Adrenal gland (tissue), 9 donors: ENCODE measurements at regions not wholly inside any gene's neighbourhood (a gene's known extent, or its start where the extent isn't known, plus 50 kb on each side); places are given as distances from the start of the nearest gene placed in this dataset.
"Not testable (repeated sequence)": the region's sequence is repeated elsewhere in the genome, so short reads cannot be mapped to it uniquely, and the experiment has no call there.

Experiments used
- DNase-seq, 7 donors: peaks; one replicate each; pipeline ENCODE4 v3.0.0-alpha.2; 2019 to 2020
- H3K27ac ChIP-seq, 5 donors: fragments of 200-600 bp; sonication (generic) in 4 of 5; 1 replicate in 3 of 5; 2 replicates in 2 of 5; pipeline versions ENCODE4 v1.5.1 to v1.8.0; 2016 to 2020; ENCODE audit warnings: mild to moderate bottlenecking in 1 of 5
- H3K27me3 ChIP-seq: fragments of 200-600 bp; 2 replicates; pipeline ENCODE4 v1.8.0; 2021
- H3K36me3 ChIP-seq, 2 donors: fragments of 200-600 bp; replicated peaks in 1 of 2; 1 replicate in 1 of 2; 2 replicates in 1 of 2; pipeline versions ENCODE4 v1.5.1 to v1.8.0; 2018 to 2022
- H3K4me1 ChIP-seq, 2 donors: fragments of 200-600 bp; replicated peaks in 1 of 2; 1 replicate in 1 of 2; 2 replicates in 1 of 2; pipeline versions ENCODE4 v1.5.1 to v1.8.0; 2018 to 2021
- H3K4me3 ChIP-seq, 4 donors: fragments of 200-600 bp; sonication (generic) in 3 of 4; one replicate each; pipeline ENCODE4 v1.5.1; 2016 to 2018
- H3K9me3 ChIP-seq, 3 donors: fragments of 200-600 bp; sonication (generic) in 1 of 3; replicated peaks in 1 of 3; 1 replicate in 2 of 3; 2 replicates in 1 of 3; pipeline versions ENCODE4 v1.5.1 to v1.8.0; 2016 to 2021
- POLR2A ChIP-seq, 2 donors: fragments of 450-650 bp; IDR thresholded peaks; one replicate each; pipeline ENCODE4 v1.6.1; 2017; ENCODE audit warnings: antibody characterized with exemption in 2 of 2, mild to moderate bottlenecking in 2 of 2, moderate library complexity in 1 of 2
- WGBS, 4 donors: extraction: QIAGEN DNeasy Blood & Tissue Kit in 2 of 4; methylation state at CpG; one replicate each; pipeline versions ENCODE4 v1.1.5 to v1.1.7; 2013 to 2017; 5-methylcytosine and 5-hydroxymethylcytosine counted together
- intact Hi-C, 2 donors: fragments of 100-400 bp; cut with DNase I; formaldehyde crosslinking; loops; one replicate each; pipeline versions ENCODE4 v1.14.1 to v1.15.0; 2022 to 2023
- TF ChIP-seq, protein P1 (sequence below), 6 experiments: fragments of 450-650 bp in 4 of 6; fragments of 200-600 bp in 2 of 6; sonication (generic) in 1 of 6; IDR thresholded peaks; 1 replicate in 5 of 6; 2 replicates in 1 of 6; pipeline versions ENCODE4 v1.5.1 to v1.8.0; 2016 to 2021; ENCODE audit warnings: antibody characterized with exemption in 6 of 6, mild to moderate bottlenecking in 2 of 6, moderate library complexity in 1 of 6
- donor health status: healthy with polysubstance abuse.
- donor health status: Bipolar disorder and iron deficiency.
- donor health status: DM: yes; HTN: yes; CAD: no.
- donor health status: DM: no; HTN: no; CAD: no.
- donor health status: DM: no; HTN: no; CAD: no.

DNA sequence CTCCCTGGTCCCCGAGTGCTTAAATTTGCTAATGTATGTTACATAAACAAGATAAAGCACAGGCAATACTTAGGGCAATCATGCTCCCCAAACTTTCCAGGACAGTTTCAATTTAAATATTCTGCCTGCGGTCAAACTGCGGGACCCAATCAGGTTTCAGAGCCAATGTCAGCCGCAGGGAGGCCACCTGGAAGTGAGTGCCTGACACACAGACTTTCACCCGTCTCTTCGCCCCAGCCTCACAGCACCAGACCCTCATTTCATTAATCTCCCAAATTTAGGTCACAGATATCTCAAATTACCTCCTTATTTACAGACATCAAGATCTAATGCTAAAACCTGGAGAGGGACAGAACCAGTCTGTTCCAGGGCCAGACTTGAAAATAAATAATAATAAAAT is 107.2 kb upstream of the ALDH1A3 start:
- H3K36me3 ChIP-seq: no peaks in the 10 kb centered on the region
- no peaks in the 10 kb centered on the region for H3K27me3 ChIP-seq
- peak in 1 of 7 donors; percentile 56 for DNase-seq
- H3K4me1 ChIP-seq: no peaks in the 10 kb centered on the region
- no peak overlapping the region for H3K27ac ChIP-seq
- intact Hi-C loops: no loop called here
- H3K9me3 ChIP-seq: no peaks in the 10 kb centered on the region
- WGBS, 4 donors: 83 to 86% (median 85%) methylated on average over 6 of the region's 6 CpGs
- no peak overlapping the region for H3K4me3 ChIP-seq
- no peak for TF ChIP-seq POLR2A (IDR thresholded peaks at IDR 0.05)

- H3K27ac ChIP-seq: no peak overlapping the region
- H3K36me3 ChIP-seq: no peaks in the 10 kb centered on the region
- TF ChIP-seq, protein P1, sequence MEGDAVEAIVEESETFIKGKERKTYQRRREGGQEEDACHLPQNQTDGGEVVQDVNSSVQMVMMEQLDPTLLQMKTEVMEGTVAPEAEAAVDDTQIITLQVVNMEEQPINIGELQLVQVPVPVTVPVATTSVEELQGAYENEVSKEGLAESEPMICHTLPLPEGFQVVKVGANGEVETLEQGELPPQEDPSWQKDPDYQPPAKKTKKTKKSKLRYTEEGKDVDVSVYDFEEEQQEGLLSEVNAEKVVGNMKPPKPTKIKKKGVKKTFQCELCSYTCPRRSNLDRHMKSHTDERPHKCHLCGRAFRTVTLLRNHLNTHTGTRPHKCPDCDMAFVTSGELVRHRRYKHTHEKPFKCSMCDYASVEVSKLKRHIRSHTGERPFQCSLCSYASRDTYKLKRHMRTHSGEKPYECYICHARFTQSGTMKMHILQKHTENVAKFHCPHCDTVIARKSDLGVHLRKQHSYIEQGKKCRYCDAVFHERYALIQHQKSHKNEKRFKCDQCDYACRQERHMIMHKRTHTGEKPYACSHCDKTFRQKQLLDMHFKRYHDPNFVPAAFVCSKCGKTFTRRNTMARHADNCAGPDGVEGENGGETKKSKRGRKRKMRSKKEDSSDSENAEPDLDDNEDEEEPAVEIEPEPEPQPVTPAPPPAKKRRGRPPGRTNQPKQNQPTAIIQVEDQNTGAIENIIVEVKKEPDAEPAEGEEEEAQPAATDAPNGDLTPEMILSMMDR (IDR thresholded peaks at IDR 0.05): no peak
- TF ChIP-seq POLR2A (IDR thresholded peaks at IDR 0.05): no peak
- WGBS, 4 donors: 87 to 90% (median 88%) methylated on average over 9 of the region's 9 CpGs
- H3K27me3 ChIP-seq: no peaks in the 10 kb centered on the region
- no peaks in the 10 kb centered on the region for H3K4me1 ChIP-seq
- H3K4me3 ChIP-seq: no peak overlapping the region
- H3K9me3 ChIP-seq: no peaks in the 10 kb centered on the region
- intact Hi-C loops: no loop called here
- DNase-seq: peak in 1 of 7 donors; percentile 39
Measured at GRCh38 chr15:100772892-100773520, 106.6 kb upstream of the ALDH1A3 start.

GRCh38 chr15:100774044-100774443 is 105.6 kb upstream of the ALDH1A3 start:
- H3K36me3 ChIP-seq, H3K4me1 ChIP-seq, H3K9me3 ChIP-seq, H3K27me3 ChIP-seq, DNase-seq, H3K4me3 ChIP-seq, H3K27ac ChIP-seq, intact Hi-C loops: not testable (repeated sequence)
- 94 to 96% (median 95%) methylated on average over 9 to 24 of the region's 28 CpGs; no CpG with 5 or more reads in 1 of the 4 donors for WGBS, 4 donors

GRCh38 chr15:100775581-100776185 is 103.9 kb upstream of the ALDH1A3 start:
- Histone ChIP-seq H3K4me3 (no peak overlapping the region), H3K27me3 (no peaks in the 10 kb centered on the region), H3K36me3 (no peaks in the 10 kb centered on the region), H3K4me1 (no peaks in the 10 kb centered on the region), H3K9me3 (no peaks in the 10 kb centered on the region), H3K27ac (no peak overlapping the region)
- no peak for DNase-seq
- intact Hi-C loops: no loop called here
- TF ChIP-seq, protein P1 (IDR thresholded peaks at IDR 0.05): no peak
- TF ChIP-seq POLR2A (IDR thresholded peaks at IDR 0.05): no peak
- 70 to 90% (median 88%) methylated on average over 12 of the region's 12 CpGs for WGBS, 4 donors

DNA sequence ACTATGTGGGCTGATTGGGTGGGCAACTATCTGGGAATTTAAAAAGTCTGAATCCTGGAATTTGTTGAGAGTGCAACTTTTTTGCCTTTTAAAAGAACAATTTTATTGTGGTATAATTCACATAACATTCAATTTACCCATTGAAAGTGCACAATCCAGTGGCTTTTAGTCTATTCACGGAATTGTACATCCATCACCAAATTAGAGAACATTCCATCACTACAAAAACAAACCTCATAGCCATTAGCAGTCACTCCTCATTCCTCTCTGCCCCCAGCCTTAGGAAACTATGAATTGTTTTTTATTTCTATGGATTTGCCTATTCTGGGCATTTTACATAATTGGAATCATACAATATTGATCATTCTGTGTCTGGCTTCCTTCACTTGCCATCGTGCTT is 101.8 kb upstream of the ALDH1A3 start:
- Histone ChIP-seq H3K27ac (no peak overlapping the region), H3K4me3 (no peak overlapping the region), H3K27me3 (no peaks in the 10 kb centered on the region), H3K9me3 (no peaks in the 10 kb centered on the region), H3K4me1 (no peaks in the 10 kb centered on the region), H3K36me3 (no peaks in the 10 kb centered on the region)
- 64 to 69% (median 67%) methylated on average over 2 of the region's 2 CpGs for WGBS, 4 donors
- intact Hi-C loops: no loop called here
- no peak for DNase-seq
- no peak for TF ChIP-seq POLR2A (IDR thresholded peaks at IDR 0.05)
- TF ChIP-seq, protein P1 (IDR thresholded peaks at IDR 0.05): no peak
